ENCODE measurements at regions not wholly inside any gene's neighbourhood (a gene's known extent, or its start where the extent isn't known, plus 50 kb on each side); places are given as distances from the start of the nearest gene placed in this dataset.

- Histone ChIP-seq H3K79me2 (ENCODE audit: control insufficient read depth, insufficient read depth, low read length) (no peaks in the 10 kb centered on the region), H3K9me3 (replicated peaks; ENCODE audit: control insufficient read depth, insufficient read depth, low read depth, low read length) (no peaks in the 10 kb centered on the region), H3K9me1 (ENCODE audit: control insufficient read depth, insufficient read depth, low read length) (no peaks in the 10 kb centered on the region), H3K9ac (ENCODE audit: insufficient read depth in 1 of 2, low read depth in 2 of 2, low read length in 2 of 2) (no peak overlapping the region), H3K4me1 (replicated peaks in 1 of 2; ENCODE audit: control insufficient read depth in 2 of 2, insufficient read depth in 2 of 2, low read length in 2 of 2) (no peaks in the 10 kb centered on the region), H3K4me3 (no peak overlapping the region), H3K27ac (ENCODE audit: extremely low read depth, low read depth, low read length) (no peak overlapping the region), H4K20me1 (replicated peaks; ENCODE audit: control insufficient read depth, insufficient read depth, low read length) (no peaks in the 10 kb centered on the region), H3K27me3 (ENCODE audit: control insufficient read depth in 2 of 2, insufficient read depth in 2 of 2, low read length in 2 of 2) (no peaks in the 10 kb centered on the region), H2AFZ (ENCODE audit: low read depth, low read length) (no peak overlapping the region), H3K36me3 (ENCODE audit: control insufficient read depth, insufficient read depth, low read length) (no peaks in the 10 kb centered on the region), H3K4me2 (ENCODE audit: insufficient read depth, low read length) (no peak overlapping the region)
- no peak for FAIRE-seq
- in situ Hi-C loops (cut with MboI), result no loop called here
- ChIA-PET POLR2A (no interaction called here), CTCF (ENCODE audit: low intra/inter-chr PET ratio) (no interaction called here)
- BruUV-seq (replicated peaks), result no TSS peak
- 3% methylated on average over 3 of the region's 3 CpGs for WGBS (ENCODE audit: insufficient coverage, low coverage, missing lambda C conversion rate)
- ATAC-seq, result no peak
- intact Hi-C loops (cut with micrococcal nuclease), result no loop called here
- no peak for DNase-seq (ENCODE audit: extremely low read depth in 1 of 4, low spot score in 3 of 4)
- TF ChIP-seq CGGBP1 (CRISPR knock-in tag; IDR thresholded peaks at IDR 0.05), result no peak
- TF ChIP-seq MAFF (IDR thresholded peaks at IDR 0.05; ENCODE audit: low read length), result no peak
- TF ChIP-seq GABPA (tag; conservative IDR thresholded peaks at IDR 0.05; ENCODE audit: low read depth), result no peak
- TF ChIP-seq ZBTB7A (IDR thresholded peaks at IDR 0.05; ENCODE audit: borderline replicate concordance, control insufficient read depth, low read depth, low read length), result no peak
- TF ChIP-seq HSF4 (CRISPR knock-in tag; IDR thresholded peaks at IDR 0.05; ENCODE audit: borderline replicate concordance), result no peak
- no peak for TF ChIP-seq GABPB1 (CRISPR knock-in tag; IDR thresholded peaks at IDR 0.05)
- no peak for TF ChIP-seq MYNN (IDR thresholded peaks at IDR 0.05)
- TF ChIP-seq MYNN (CRISPR knock-in tag; IDR thresholded peaks at IDR 0.05), result no peak
- no peak for TF ChIP-seq SIN3B (IDR thresholded peaks at IDR 0.05; ENCODE audit: low read depth)
- TF ChIP-seq ZNF41 (CRISPR knock-in tag; conservative IDR thresholded peaks at IDR 0.05), result no peak
- TF ChIP-seq RAD21 (CRISPR knock-in tag; conservative IDR thresholded peaks at IDR 0.05 in 1 of 2, IDR thresholded peaks at IDR 0.05 in 1 of 2), result no peak
- TF ChIP-seq, protein P1, sequence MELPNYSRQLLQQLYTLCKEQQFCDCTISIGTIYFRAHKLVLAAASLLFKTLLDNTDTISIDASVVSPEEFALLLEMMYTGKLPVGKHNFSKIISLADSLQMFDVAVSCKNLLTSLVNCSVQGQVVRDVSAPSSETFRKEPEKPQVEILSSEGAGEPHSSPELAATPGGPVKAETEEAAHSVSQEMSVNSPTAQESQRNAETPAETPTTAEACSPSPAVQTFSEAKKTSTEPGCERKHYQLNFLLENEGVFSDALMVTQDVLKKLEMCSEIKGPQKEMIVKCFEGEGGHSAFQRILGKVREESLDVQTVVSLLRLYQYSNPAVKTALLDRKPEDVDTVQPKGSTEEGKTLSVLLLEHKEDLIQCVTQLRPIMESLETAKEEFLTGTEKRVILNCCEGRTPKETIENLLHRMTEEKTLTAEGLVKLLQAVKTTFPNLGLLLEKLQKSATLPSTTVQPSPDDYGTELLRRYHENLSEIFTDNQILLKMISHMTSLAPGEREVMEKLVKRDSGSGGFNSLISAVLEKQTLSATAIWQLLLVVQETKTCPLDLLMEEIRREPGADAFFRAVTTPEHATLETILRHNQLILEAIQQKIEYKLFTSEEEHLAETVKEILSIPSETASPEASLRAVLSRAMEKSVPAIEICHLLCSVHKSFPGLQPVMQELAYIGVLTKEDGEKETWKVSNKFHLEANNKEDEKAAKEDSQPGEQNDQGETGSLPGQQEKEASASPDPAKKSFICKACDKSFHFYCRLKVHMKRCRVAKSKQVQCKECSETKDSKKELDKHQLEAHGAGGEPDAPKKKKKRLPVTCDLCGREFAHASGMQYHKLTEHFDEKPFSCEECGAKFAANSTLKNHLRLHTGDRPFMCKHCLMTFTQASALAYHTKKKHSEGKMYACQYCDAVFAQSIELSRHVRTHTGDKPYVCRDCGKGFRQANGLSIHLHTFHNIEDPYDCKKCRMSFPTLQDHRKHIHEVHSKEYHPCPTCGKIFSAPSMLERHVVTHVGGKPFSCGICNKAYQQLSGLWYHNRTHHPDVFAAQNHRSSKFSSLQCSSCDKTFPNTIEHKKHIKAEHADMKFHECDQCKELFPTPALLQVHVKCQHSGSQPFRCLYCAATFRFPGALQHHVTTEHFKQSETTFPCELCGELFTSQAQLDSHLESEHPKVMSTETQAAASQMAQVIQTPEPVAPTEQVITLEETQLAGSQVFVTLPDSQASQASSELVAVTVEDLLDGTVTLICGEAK (IDR thresholded peaks at IDR 0.05), result no peak
- TF ChIP-seq, protein P1 (CRISPR knock-in tag; IDR thresholded peaks at IDR 0.05), result no peak
- no peak for TF ChIP-seq NELFE (IDR thresholded peaks at IDR 0.05; ENCODE audit: insufficient read depth, insufficient read length)
- no peak for TF ChIP-seq LCOR (CRISPR knock-in tag; IDR thresholded peaks at IDR 0.05)
These were observed 436.5 kb upstream of the DAB1 start for GRCh38 chr1:57860325-57860724.

Measured in K562 (cell line).